GM12878 (cell line): ENCODE measurements at regions not wholly inside any gene's neighbourhood (a gene's known extent, or its start where the extent isn't known, plus 50 kb on each side); places are given as distances from the start of the nearest gene placed in this dataset.
"Not testable (repeated sequence)": the region's sequence is repeated elsewhere in the genome, so short reads cannot be mapped to it uniquely, and the experiment has no call there.

ENCODE experiments used
- ATF3 ChIP-seq: IDR thresholded peaks from 2 replicates; pipeline ENCODE4 v1.6.1; 2011; ENCODE audit warnings: low read depth, mild to moderate bottlenecking, low read length, moderate library complexity, borderline replicate concordance; ENCODE audit errors: extremely low read depth
- CEBPZ ChIP-seq: fragments of 150-350 bp; IDR thresholded peaks from 2 replicates; pipeline ENCODE4 v1.6.1; 2016; ENCODE audit warnings: low read depth, low read length
- CTCF ChIP-seq, 3 experiments: IDR thresholded peaks in 2 of 3; conservative IDR thresholded peaks in 1 of 3; 2 replicates each; pipeline ENCODE4 v1.5.1; 2011; ENCODE audit warnings: low read depth in 3 of 3, low read length in 3 of 3, mild to moderate bottlenecking in 3 of 3, control low read depth in 2 of 3, moderate library complexity in 2 of 3, inconsistent platforms in 1 of 3, mixed read lengths in 1 of 3; ENCODE audit not compliant: control insufficient read depth in 2 of 3, insufficient read depth in 1 of 3; ENCODE audit errors: extremely low read depth in 1 of 3
- EP300 ChIP-seq, 2 experiments: fragments of 150-350 bp in 1 of 2; IDR thresholded peaks; 2 replicates each; pipeline ENCODE4 v1.6.1; 2011 to 2012; ENCODE audit warnings: low read depth in 2 of 2, low read length in 2 of 2, borderline replicate concordance in 1 of 2, improper control_type of control experiment in 1 of 2, inconsistent platforms in 1 of 2; ENCODE audit not compliant: control insufficient read depth in 1 of 2
- MLLT1 ChIP-seq: fragments of 450-650 bp; IDR thresholded peaks from 2 replicates; pipeline ENCODE4 v1.6.1; 2016; ENCODE audit warnings: mild to moderate bottlenecking
- POLR2AphosphoS2 ChIP-seq: IDR thresholded peaks from 2 replicates; pipeline ENCODE4 v1.6.1; 2011; ENCODE audit warnings: low read depth, mild to moderate bottlenecking, low read length, improper control_type of control experiment, moderate library complexity
- POLR2AphosphoS5 ChIP-seq: IDR thresholded peaks from 2 replicates; pipeline ENCODE4 v1.6.1; 2011; ENCODE audit warnings: mild to moderate bottlenecking, low read length, inconsistent platforms
- TCF3 ChIP-seq: IDR thresholded peaks from 2 replicates; pipeline ENCODE4 v1.6.1; 2012; ENCODE audit warnings: low read depth, mild to moderate bottlenecking, low read length, borderline replicate concordance; ENCODE audit not compliant: insufficient read depth

GRCh38 chr1:85523061-85523460 lies 57.5 kb upstream of the CCN1 start:
- not testable (repeated sequence) for TF ChIP-seq POLR2AphosphoS5; EP300 (IDR thresholded peaks at IDR 0.05; ENCODE audit: borderline replicate concordance in 1 of 2, control insufficient read depth in 1 of 2, low read depth in 2 of 2, low read length in 2 of 2); CTCF (IDR thresholded peaks at IDR 0.05 in 2 of 3, conservative IDR thresholded peaks at IDR 0.05 in 1 of 3; ENCODE audit: control insufficient read depth in 2 of 3, extremely low read depth in 1 of 3, insufficient read depth in 1 of 3, low read depth in 3 of 3, low read length in 3 of 3); POLR2AphosphoS2; CEBPZ; TCF3; MLLT1; ATF3
